Endodermal cell (in vitro differentiated cells): ENCODE measurements at regions not wholly inside any gene's neighbourhood (a gene's known extent, or its start where the extent isn't known, plus 50 kb on each side); places are given as distances from the start of the nearest gene placed in this dataset.

ENCODE experiments used
- DNase-seq: peaks from one replicate; pipeline ENCODE4 v3.0.0-alpha.2; 2017
- H3K27ac ChIP-seq: 2 replicates; pipeline ENCODE4 v1.5.1; 2013; ENCODE audit warnings: mild to moderate bottlenecking, low read depth, low read length, moderate library complexity
- H3K27me3 ChIP-seq: 2 replicates; pipeline ENCODE4 v1.6.1; 2013; ENCODE audit warnings: mild to moderate bottlenecking, low read length, moderate library complexity; ENCODE audit not compliant: insufficient read depth, control insufficient read depth, poor library complexity, severe bottlenecking
- H3K36me3 ChIP-seq: 2 replicates; pipeline ENCODE4 v1.7.0; 2013; ENCODE audit warnings: mild to moderate bottlenecking, low read length, moderate library complexity; ENCODE audit not compliant: control insufficient read depth, insufficient read depth
- H3K4me1 ChIP-seq: one replicate; pipeline ENCODE4 v1.7.0; 2013; ENCODE audit warnings: low read length; ENCODE audit not compliant: control insufficient read depth, insufficient read depth
- H3K4me3 ChIP-seq: 2 replicates; pipeline ENCODE4 v1.5.1; 2013; ENCODE audit warnings: mild to moderate bottlenecking, low read length, moderate library complexity
- H3K9ac ChIP-seq: 2 replicates; pipeline ENCODE4 v1.6.1; 2013; ENCODE audit warnings: mild to moderate bottlenecking, low read length, moderate library complexity; ENCODE audit not compliant: poor library complexity, severe bottlenecking; ENCODE audit errors: extremely low read depth
- H3K9me3 ChIP-seq: 2 replicates; pipeline ENCODE4 v1.6.1; 2013; ENCODE audit warnings: mild to moderate bottlenecking, low read length, moderate library complexity; ENCODE audit not compliant: control insufficient read depth
- H3K27ac Mint-ChIP-seq: 2 replicates; pipeline ENCODE4 v1.8.0; 2020; ENCODE audit warnings: mixed read lengths
- H3K27me3 Mint-ChIP-seq: 2 replicates; pipeline ENCODE4 v1.8.0; 2021; ENCODE audit warnings: mild to moderate bottlenecking, mixed read lengths; ENCODE audit not compliant: insufficient read depth
- H3K36me3 Mint-ChIP-seq: 2 replicates; pipeline ENCODE4 v1.8.0; 2020; ENCODE audit warnings: low read depth, mixed read lengths
- H3K4me1 Mint-ChIP-seq: 2 replicates; pipeline ENCODE4 v1.8.0; 2020; ENCODE audit warnings: mixed read lengths
- H3K4me3 Mint-ChIP-seq: 2 replicates; pipeline ENCODE4 v1.8.0; 2020; ENCODE audit warnings: mild to moderate bottlenecking, moderate library complexity, mixed read lengths
- H3K9me3 Mint-ChIP-seq: 2 replicates; pipeline ENCODE4 v1.8.0; 2020; ENCODE audit warnings: mild to moderate bottlenecking, mixed read lengths
- WGBS, 2 experiments: methylation state at CpG; one replicate each; pipeline versions ENCODE4 v1.1.5 to v1.1.7; 2013; ENCODE audit warnings: missing lambda C conversion rate in 2 of 2, mixed read lengths in 1 of 2; ENCODE audit not compliant: insufficient coverage in 1 of 2, insufficient read length in 1 of 2; 5-methylcytosine and 5-hydroxymethylcytosine counted together
- TF ChIP-seq, protein P1 (sequence below): fragments of 200-600 bp; sonication (generic); conservative IDR thresholded peaks from 2 replicates; pipeline ENCODE4 v1.5.0; 2021; ENCODE audit warnings: antibody characterized with exemption, mild to moderate bottlenecking

- no peaks in the 10 kb centered on the region for H3K4me1 ChIP-seq
- Mint-ChIP-seq H3K27me3 (peaks cover 18% of the 10 kb centered on the region), H3K4me1 (no peaks in the 10 kb centered on the region), H3K4me3 (no peak overlapping the region), H3K36me3 (peaks cover 3% of the 10 kb centered on the region), H3K9me3 (peaks cover 45% of the 10 kb centered on the region), H3K27ac (no peak overlapping the region)
- H3K9me3 ChIP-seq, result peaks cover 20% of the 10 kb centered on the region
- H3K27me3 ChIP-seq, result no peaks in the 10 kb centered on the region
- no peak overlapping the region for H3K4me3 ChIP-seq
- H3K9ac ChIP-seq, result no peak overlapping the region
- TF ChIP-seq, protein P1, sequence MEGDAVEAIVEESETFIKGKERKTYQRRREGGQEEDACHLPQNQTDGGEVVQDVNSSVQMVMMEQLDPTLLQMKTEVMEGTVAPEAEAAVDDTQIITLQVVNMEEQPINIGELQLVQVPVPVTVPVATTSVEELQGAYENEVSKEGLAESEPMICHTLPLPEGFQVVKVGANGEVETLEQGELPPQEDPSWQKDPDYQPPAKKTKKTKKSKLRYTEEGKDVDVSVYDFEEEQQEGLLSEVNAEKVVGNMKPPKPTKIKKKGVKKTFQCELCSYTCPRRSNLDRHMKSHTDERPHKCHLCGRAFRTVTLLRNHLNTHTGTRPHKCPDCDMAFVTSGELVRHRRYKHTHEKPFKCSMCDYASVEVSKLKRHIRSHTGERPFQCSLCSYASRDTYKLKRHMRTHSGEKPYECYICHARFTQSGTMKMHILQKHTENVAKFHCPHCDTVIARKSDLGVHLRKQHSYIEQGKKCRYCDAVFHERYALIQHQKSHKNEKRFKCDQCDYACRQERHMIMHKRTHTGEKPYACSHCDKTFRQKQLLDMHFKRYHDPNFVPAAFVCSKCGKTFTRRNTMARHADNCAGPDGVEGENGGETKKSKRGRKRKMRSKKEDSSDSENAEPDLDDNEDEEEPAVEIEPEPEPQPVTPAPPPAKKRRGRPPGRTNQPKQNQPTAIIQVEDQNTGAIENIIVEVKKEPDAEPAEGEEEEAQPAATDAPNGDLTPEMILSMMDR, result no peak
- no peaks in the 10 kb centered on the region for H3K36me3 ChIP-seq
- WGBS, 2 experiments, result 94 to 95% methylated on average over 8 of the region's 8 CpGs
- no peak overlapping the region for H3K27ac ChIP-seq
- no peak for DNase-seq
These were observed 84.7 kb downstream of the UQCRFS1 start for GRCh38 chr19:29128203-29128602.

DNA sequence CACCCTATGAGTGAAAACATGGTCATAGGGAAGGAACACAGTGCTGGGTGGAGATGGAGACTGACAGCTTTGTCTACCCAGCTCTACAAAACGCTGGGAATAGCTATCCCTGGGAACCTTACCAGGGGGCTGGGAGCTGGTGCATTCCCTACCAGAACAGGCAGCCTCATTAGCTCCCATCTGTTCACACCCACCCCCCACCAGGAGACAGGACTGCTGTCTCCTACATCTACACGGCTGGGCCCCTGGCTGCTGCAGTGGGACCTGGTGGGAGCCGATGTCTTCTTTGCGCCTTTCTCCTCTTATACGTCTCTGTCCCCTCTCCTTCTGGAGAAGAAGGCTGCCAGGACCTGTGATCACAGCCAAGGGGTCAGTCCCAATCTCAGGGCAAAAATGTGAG is 90.8 kb downstream of the UQCRFS1 start:
- Mint-ChIP-seq H3K27ac (no peak overlapping the region), H3K4me1 (peaks cover 5% of the 10 kb centered on the region), H3K36me3 (peaks cover 3% of the 10 kb centered on the region), H3K9me3 (peaks cover 39% of the 10 kb centered on the region), H3K4me3 (no peak overlapping the region), H3K27me3 (peaks cover 5% of the 10 kb centered on the region)
- DNase-seq, result no peak
- H3K4me3 ChIP-seq, result no peak overlapping the region
- H3K27ac ChIP-seq, result no peak overlapping the region
- H3K9me3 ChIP-seq, result peaks cover 29% of the 10 kb centered on the region
- 84% methylated on average over 5 of the region's 5 CpGs; no CpG with 5 or more reads in 1 of the 2 experiments for WGBS, 2 experiments
- H3K9ac ChIP-seq, result no peak overlapping the region
- H3K4me1 ChIP-seq, result peaks cover 4% of the 10 kb centered on the region
- TF ChIP-seq, protein P1, result no peak
- H3K27me3 ChIP-seq, result no peaks in the 10 kb centered on the region
- no peaks in the 10 kb centered on the region for H3K36me3 ChIP-seq

DNA sequence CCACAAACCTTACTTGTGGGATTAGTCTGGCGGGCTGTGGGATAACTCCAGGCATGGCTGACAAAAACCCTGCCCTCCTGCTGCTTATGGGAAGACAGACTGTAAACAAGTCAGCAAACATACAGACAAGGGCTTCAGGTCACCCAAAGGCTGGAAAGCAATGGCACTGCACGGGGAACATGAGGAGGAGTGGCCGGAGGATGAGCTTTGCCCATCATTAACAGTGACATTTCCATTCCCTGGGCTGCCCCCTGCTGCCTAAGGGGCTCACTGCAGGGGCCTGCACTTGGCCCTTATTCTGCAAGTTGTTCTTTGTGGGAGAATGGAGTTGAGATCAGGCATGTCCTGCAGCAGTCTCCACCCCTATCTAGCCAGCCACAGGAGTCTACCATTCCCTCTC is 91.3 kb downstream of the UQCRFS1 start:
- H3K4me1 ChIP-seq, result peaks cover 4% of the 10 kb centered on the region
- 64% methylated on average over 3 of the region's 3 CpGs; no CpG with 5 or more reads in 1 of the 2 experiments for WGBS, 2 experiments
- H3K9me3 Mint-ChIP-seq, result peaks cover 39% of the 10 kb centered on the region
- H3K36me3 Mint-ChIP-seq, result peaks cover 3% of the 10 kb centered on the region
- H3K36me3 ChIP-seq, result no peaks in the 10 kb centered on the region
- H3K4me3 Mint-ChIP-seq, result no peak overlapping the region
- H3K27ac ChIP-seq, result no peak overlapping the region
- peaks cover 5% of the 10 kb centered on the region for H3K4me1 Mint-ChIP-seq
- H3K4me3 ChIP-seq, result no peak overlapping the region
- no peak overlapping the region for H3K9ac ChIP-seq
- peaks cover 7% of the 10 kb centered on the region for H3K27me3 Mint-ChIP-seq
- TF ChIP-seq, protein P1, result peak; percentile 87
- peaks cover 29% of the 10 kb centered on the region for H3K9me3 ChIP-seq
- DNase-seq, result peak; percentile 88
- H3K27me3 ChIP-seq, result no peaks in the 10 kb centered on the region
- H3K27ac Mint-ChIP-seq, result no peak overlapping the region
